GM18868 (cell line): ENCODE measurements at regions not wholly inside any gene's neighbourhood (a gene's known extent, or its start where the extent isn't known, plus 50 kb on each side); places are given as distances from the start of the nearest gene placed in this dataset.

Source experiments
- ATAC-seq: cut with Tn5 transposase; IDR thresholded peaks from one replicate; pipeline ENCODE4 v1.9.1; 2021; ENCODE audit warnings: mild to moderate bottlenecking, moderate library complexity; ENCODE audit not compliant: unreplicated experiment

DNA sequence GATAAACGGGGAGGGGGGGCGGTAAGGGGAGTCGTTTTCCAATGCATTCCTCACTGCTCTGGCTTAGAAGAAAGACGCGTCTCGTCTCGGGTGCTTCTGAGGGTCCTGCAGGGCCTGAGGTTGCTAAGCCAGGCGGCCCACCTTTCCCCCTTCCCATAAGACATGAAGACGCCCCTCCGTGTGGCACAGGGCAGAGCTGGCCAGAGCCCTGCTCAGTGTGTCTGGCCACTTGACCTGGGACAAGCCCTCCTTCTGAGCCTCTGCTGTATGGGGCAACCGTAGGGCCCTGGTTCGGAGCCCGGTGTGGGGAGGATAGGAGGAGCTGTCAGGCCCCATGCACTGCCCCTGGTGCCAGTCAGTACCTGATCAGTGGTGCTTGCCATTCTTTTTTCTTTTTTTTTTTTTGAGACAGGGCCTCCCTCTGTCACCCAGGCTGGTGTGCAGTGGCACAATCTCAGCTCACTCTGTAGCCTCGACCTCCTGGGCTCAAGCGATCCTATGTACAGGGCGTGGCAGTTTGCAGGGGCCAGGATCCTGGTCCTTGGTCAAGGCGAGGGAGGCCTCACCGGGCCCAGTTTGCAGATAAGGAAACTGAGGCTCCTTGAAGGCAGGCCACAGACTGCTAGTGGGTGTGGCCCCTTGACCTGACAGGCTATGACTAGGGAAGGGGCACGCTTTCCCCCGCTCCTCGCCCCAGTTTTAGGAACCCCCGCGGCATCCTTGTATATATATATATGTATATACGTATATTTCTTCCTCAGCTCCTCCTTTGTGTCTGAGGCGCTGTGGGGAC, 172.3 kb upstream of the IER5L start:
- no peak for ATAC-seq

DNA sequence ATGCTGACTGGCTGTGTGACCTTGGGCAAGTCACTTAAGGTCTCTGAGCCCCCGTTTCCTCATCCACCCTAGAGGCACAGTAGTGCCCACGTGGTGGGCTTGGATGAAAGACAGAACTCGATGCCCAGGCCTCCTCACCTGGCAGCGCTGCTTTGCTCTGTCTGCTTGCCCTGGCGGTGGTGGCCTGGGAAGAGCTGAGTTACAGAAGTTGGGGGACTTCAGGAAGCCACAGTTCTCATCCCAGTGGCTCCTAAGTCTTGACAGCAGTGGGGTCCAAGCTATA, 171.5 kb upstream of the IER5L start:
- no peak for ATAC-seq

DNA sequence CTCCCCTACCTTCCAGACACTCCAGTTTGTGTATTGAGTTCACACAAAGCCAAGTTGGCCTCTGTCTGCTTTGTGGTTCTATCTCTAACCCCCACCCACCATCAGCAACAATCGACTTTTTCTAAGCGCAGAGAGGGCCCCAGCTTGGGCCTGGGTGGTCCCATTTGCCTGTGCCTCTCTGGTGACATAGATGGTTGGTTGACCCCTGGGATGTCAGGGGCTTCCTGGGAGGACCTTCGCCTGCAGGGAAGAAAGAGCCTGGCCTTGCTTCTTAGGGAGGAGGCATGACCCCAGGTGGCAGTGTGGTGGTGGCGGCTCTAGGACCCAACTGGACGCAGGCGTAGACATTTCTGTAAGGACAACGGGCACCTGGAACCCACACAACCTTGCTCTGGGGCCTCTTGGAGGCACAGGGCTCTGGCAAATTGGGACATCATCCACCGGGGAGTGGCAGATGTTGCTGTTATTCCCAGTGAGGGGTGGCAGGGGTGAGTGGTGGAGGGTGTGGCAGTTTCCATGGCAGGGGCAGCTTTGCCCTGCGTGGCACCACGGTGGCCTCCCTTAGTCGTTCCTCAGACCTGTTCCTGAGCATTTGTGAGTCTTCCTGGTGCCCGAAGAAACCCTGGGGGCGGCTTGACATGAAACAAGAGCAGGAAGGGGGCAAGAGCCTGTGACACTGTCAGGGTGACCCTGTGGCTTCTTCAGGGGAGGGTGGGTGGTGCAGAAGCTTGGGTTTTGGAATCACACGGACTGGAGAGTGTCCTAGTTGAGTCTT, 171.0 kb upstream of the IER5L start:
- no peak for ATAC-seq

DNA sequence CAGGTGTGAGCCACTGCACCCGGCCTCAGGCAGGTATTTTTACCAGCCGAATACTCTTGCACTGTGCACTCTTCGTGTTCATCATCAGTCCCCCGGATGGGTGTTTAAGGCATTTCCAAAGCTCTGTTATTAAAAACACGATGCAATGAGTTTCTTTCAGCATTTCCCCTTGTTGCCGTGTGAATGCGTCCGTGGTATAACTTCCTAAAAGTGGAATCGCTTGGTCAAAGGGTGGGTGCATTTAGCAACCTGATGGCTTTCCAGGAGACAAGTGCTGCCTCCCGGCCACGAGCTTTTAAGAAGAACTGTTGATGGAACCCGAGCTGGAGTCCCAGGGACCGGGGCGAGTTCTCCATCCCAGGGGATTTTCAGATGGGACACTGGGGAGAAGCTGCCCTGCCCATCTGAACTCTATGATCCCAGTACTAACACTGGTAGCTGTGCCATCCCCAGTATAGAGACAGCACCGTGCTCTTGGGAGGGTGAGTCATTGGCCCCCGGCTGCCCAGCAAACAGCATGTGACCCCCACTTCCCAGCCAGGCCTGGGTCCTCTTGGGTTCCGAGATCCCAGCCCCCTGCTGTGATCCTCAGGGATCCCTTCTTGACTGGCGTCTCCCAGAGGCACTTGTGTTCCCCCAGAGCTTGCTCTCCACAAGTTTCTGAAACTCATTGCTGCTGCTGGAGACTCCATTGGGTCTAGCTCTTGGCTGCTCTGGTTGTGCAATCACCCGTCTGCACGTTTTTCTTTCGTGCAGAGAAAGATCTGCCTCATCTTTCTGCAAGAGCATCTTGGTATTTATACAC, 169.5 kb upstream of the IER5L start:
- no peak for ATAC-seq

DNA sequence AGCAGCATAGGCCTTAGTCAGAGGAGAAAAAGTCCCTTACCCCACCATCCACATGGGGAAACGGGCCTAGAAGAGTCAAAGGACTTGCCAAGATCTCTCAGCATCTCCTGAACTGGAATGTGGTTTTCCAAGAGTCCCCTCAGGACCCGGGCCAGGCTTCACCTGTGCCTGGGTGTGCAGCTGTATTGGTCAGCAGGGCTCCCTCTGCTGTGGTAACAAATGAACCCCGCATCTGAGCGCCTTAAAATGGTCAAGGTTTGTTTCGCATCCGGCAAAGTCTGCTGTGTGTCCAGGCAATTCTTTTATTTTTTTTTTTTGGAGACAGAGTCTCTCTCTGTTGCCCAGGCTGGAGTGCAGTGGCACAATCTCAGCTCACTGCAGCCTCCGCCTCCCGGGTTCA, 168.0 kb upstream of the IER5L start:
- no peak for ATAC-seq

DNA sequence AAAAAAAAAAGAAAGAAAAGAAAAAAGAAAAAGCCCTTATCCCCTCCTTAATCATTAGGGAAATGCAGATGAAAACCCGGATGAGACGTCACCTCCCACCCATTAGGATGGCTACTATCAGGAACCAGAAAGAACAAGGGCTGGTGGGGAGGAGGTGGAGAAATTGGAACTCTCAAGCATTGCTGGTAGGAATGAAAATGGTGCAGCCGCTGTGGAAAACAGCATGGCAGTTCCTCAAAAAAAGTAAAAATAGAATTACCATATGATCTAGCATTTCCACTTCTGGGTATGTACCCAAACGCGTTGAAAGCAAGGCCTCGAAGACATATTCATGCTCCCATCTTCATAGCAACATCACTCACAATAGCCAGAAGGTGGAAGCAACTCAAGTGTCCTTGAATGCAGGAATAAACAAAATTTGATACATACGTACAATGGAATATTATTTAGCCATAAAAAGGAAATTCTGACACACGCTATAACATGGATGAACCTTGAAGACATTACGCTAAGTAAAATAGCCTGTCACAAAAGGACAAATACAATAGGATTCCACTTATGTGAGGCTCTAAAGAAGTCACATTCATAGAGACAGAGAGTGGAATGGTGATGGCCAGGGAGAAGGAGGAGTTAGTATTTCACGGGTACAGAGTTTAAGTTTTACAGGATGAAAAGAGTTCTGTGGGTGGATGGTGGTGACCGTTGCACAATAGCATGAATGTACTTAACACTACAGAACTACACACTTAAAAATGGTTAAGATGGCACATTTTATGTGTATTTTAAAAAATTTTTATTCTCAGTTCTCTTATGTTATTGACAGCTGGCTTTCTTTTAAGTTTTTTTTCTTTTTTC, 166.8 kb upstream of the IER5L start:
- no peak for ATAC-seq

DNA sequence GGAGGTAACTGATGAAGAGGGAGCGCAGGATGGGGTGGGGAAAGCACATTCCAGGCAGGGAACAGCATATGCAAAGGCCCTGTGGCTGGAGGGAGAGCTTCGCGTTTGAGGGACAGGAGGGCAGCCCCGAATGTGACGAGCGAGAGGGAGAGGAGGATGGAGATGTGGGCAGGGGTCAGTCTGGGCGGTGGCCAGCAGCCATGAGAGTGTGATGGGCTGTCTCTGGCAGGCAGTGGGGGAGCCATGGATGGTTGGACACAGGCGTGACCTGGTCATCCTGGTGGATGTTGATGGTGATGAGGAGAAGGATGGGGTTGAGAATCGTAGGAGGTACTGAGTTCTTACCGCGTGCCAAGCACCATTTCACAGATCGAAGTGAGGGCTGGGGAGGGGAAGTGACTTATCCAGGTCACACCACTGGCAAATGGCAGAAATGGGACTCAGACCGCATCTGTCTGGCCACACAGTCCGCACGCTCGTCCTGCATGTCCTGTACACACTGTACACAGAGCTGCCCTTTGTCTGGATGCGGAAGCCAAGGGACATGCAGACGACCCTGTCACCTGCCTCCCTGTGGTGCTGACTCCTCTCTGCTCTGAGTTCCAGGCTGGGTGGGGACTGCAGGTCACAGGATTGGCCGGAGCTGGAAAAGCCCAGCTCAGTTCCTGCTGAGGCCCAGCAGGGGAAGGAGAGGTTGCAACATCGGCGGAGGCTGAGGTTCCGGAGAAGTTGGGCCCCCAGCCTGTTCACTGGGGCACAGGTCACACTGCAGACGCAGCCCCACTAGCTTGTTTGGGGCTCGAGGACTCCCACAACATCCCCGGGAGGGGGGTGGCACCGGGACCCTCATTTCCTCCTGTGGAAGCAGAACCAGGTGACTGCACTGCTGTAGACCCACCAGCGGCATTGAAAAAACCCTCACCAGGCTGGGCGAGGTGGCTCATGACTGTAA, 165.6 kb upstream of the IER5L start:
- ATAC-seq = no peak

DNA sequence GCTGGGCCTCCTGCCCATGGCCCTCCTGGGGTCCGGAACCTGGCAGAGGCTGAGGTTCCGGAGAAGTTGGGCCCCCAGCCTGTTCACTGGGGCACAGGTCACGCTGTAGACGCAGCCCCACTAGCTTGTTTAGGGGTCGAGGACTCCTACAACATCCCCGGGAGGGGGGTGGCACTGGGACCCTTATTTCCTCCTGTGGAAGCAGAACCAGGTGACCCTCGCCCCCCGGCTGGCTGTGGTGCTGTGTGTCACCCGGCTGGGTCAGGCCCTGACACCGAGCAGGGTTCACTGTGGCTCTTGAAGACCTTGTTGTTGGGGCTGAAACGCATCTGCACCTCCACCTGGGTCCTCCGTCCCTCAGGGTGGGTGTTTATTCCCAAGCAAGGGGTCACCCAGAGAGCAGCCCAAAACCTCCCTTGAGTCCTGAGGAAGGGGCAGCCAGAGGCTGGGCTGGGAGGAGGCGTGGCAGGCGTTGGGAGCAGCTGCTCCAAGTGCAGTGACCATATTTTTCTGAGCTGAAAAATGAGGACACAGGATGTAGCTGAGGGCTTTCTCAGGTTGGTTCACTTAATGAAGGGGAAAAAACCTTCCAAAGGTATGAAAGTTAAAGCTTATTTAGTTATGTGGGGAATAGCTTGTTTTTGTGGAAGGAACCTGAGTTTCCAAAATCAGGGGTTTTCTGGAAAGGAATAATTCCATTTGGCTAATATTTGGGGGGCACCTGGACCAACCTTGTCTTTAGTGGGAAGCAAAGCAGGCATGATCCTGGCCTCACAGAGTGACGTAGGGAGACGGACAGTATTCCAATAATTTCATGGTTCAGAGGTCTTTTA, 164.7 kb upstream of the IER5L start:
- ATAC-seq = no peak

DNA sequence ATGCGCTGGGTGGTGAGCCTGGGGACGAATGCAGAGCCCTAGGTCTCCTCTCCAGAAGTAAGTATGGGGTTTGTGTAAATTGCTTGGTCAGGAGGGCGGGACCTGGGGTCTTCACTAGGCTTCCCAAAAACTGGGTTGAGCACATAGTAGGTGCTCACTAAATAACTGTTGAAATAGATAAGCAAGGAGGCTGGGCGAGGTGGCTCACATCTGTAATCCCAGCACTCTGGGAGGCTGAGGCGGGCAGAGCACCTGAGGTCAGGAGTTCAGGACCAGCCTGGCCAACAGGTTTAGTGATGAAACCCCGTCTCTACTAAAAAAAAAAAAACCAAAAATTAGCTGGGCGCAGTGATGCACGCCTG, 163.9 kb upstream of the IER5L start:
- no peak for ATAC-seq

DNA sequence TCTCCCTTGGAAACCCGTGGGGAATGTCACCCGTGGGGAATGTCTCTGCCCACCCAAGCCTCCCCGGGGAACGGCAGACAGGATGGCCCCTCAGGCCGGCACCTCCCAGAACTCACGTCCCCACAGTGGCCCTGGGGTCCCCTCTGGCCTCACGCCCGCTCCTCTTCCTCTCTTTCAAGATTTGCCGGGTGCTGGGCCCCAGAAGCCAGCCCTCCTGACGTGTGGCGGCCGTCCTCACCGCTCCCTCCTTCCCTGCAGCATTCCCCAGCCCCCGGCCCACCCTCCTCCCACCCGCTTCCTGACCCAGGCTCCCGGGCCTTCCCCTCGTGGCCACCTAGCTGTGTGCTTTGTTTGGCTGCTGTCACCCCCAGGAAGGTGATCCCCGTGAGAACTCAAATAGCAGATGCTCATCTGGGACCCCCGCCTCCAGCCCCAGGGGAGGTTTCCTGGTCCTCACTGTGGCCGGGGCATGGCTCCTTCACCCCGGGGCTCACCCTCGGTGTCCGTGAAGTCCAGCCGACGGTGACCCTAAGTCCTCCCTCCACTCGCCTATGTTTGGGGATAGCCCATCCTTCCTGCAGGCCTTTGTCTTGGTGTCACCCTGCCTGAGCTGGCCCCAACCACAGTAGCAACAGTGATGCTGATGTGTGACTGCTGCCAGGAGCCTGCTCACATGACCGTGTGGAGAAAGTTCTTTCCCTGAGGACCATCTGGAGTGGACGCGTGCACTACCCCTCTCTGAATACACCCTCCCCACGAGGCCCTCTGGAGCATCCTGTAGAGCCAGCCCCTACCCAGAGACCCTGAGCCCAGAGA, 163.3 kb upstream of the IER5L start:
- no peak for ATAC-seq

DNA sequence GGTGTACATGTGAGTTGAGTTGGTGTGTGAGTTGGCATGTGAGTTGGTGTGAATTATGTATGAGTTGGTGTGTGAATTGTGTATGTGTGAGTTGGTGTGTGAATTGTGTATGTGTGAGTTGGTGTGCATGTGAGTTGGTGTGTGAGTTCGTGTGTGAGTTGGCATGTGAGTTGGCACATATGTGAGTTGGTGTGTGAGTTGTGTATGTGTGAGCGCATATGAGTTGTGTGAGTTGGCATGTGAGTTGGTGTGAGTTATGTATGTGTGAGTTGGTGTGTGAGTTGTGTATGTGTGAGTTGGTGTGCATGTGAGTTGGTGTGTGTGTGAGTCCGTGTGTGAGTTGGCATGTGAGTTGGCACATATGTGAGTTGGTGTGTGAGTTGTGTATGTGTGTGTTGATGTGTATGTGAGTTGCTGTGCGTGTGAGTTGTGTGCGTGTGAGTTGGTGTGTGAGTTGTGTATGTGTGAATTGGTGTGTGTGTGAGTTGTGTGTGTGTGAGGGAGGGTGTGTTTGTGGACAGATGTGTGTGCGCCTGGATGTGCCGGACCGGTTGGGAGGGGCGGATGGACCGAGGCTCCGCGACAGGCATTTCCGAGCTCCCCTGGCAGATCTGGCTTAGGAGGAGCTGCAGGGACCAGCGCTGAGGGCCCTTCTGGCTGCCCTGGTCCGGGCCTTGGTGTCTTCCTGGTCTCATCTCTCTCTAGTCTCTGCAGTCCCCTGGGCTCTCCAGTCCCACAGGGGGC, 162.5 kb upstream of the IER5L start:
- ATAC-seq = no peak

DNA sequence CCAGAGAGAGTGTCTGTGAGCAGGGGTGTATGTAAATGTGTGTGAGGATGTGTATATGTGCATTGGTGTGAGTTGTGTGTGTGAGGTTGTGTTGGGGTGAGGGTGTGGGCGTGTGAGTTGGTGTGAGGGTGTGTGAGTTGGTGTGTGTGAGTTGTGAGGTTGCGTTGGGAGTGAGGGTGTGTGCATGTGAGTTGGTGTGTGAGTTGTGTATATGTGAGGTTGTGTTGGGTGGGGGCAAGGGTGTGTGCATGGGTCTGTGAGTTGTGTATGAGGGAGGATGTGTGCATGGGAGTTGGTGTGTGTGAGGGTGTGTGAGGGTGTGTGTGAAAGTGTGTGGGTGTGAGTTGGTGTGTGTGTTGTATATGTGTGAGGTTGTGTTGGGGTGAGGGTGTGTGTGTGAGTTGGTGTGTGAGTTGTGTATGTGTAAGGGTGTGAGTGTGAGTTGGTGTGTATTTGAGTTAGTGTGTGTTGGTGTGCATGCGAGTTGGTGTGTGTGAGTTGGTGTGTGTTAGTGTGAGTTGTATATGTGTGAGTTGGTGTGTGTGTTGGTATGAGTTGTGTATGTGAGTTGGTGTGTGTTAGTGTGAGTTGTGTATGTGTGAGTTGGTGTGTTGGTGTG, 161.6 kb upstream of the IER5L start:
- ATAC-seq = no peak

DNA sequence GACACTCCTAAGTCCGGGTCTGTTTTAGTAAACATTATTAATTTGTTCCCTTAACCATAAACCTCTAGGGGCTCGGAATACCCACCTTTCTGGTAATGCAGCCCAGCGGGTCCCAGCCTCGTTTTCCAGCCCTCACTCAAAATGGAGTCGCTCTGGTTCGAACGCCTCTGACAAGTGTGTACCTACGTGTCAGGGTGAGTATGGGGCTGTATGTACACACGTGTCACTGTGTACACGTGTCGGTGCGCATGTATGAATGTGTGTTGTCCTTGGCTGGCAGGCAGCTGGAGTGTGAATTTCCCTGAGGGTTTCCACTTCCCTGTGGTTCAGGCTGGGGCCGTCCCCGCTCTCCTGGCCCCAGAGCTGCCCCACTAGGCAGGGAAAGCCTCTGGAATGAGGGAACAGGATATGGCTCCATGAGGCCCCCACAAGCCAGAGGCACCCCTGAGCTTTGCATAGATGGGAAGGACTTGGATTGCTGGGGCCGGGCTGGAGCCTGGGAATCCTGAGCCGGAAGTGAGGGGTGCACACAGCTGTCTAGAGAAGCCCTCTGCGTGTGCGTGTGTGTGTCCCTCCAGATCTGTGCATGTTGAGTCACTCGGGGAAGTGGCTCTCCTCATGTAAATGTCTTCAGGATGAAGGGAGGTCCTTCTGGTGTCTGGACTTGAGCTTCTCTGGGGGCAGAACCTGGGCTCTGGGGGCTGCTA, 160.8 kb upstream of the IER5L start:
- no peak for ATAC-seq

DNA sequence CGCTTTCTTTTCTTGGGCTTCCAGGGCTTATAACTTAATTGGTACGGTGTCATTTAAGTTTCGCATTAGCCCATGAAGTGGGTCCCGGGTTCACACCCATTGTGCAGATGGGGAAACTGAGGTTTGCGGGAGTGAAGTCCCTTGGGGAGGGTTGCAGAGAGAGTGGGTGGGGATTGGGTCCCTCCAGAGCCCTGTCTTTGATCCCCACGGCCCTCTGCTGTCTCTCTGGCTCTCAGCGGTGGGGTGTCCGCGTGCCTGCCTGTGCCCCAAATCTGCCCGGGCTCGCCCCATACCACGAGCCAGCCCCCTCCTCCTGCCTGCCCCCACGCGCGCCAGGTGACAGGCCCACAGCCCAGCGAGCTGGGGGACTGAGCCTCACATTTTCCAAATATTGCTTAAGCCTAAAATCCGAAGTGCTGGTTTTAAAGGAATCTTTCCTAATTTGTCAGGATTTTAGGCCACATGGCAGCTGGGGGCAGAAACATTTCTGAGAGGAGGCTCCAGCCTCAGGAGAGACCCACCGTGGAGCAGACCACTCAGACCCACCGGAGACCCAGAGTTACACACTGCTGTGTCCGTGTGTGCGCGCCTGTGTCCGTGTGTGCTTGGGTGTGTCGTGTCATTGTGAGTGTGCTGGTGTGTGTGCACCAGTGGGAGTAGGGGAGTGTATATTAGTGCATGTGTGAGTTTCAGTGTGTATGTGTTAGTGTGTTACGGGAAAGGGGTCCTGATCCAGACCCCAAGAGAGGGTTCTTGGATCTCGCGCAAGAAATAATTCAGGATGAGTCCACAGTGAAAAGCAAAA, 159.5 kb upstream of the IER5L start:
- ATAC-seq = no peak

DNA sequence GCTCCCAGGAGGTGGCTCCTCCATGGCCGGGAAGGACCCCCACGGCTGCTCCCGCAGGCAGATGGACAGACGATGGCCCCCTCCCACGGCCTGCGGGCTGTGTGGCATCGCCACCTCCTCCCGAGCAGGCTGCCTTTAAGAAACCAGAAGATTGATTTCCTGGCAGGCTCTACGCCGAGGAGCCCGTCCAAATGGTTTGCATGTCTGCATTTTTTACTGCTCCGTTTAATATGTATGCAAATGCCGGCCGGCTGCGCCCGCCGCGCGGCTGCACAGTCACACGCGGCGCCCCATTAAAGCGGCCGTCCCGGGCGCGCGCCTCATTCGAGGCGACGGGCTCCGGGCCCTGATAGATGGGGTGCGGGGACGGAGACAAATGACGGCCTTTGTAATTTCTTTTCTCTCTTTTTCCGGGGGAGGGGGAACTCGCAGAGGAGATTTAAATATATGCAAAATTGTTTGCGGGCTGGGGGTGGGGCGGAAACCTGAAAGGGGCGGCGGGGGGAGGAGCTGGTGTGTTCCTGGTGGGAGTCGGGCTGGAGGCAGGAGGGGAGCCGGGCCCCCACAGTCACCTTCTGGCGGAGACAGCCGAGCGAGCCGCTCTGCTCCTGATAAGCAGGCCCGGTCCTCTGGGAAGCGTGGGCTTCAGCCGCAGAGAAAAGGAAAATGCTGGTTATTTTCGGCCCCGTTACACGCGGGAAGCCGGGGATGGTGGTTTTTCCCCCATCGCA, 158.7 kb upstream of the IER5L start:
- no peak for ATAC-seq
